GM12864 (cell line): ENCODE measurements at regions not wholly inside any gene's neighbourhood (a gene's known extent, or its start where the extent isn't known, plus 50 kb on each side); places are given as distances from the start of the nearest gene placed in this dataset.

Experiments
- DNase-seq: peaks from one replicate; pipeline ENCODE4 v3.0.0-alpha.2; 2011; ENCODE audit warnings: low read depth
- H3K4me3 ChIP-seq: 2 replicates; pipeline ENCODE4 v1.5.1; 2011; ENCODE audit warnings: mild to moderate bottlenecking, low read depth, low read length, control low read depth
- TF ChIP-seq, protein P1 (sequence below): IDR thresholded peaks from 2 replicates; pipeline ENCODE4 v1.5.1; 2011; ENCODE audit warnings: low read depth, mild to moderate bottlenecking, moderate library complexity, low read length, control low read depth, inconsistent platforms; ENCODE audit errors: missing control alignments

DNA sequence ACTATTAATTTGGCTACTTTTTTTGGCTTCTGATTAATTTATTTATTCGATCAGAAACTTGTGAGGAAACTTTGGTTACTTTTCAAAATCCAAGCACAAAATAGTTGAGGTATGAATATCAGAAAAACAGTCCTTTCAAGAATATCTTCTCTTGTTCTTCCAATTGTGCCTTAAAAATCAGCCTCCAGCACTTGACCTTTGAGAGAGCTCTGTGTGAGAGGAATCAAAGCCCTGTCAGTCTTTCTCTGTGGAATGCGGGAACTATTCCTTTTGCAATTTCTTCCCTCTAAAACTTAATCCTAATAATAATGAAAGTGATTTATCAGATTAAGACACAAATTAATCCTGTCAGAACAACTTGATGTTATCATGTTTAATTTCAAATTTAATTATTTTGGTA lies 185.9 kb downstream of the ABHD5 start:
- no peak overlapping the region for H3K4me3 ChIP-seq
- TF ChIP-seq, protein P1, sequence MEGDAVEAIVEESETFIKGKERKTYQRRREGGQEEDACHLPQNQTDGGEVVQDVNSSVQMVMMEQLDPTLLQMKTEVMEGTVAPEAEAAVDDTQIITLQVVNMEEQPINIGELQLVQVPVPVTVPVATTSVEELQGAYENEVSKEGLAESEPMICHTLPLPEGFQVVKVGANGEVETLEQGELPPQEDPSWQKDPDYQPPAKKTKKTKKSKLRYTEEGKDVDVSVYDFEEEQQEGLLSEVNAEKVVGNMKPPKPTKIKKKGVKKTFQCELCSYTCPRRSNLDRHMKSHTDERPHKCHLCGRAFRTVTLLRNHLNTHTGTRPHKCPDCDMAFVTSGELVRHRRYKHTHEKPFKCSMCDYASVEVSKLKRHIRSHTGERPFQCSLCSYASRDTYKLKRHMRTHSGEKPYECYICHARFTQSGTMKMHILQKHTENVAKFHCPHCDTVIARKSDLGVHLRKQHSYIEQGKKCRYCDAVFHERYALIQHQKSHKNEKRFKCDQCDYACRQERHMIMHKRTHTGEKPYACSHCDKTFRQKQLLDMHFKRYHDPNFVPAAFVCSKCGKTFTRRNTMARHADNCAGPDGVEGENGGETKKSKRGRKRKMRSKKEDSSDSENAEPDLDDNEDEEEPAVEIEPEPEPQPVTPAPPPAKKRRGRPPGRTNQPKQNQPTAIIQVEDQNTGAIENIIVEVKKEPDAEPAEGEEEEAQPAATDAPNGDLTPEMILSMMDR = no peak
- DNase-seq = no peak

DNA sequence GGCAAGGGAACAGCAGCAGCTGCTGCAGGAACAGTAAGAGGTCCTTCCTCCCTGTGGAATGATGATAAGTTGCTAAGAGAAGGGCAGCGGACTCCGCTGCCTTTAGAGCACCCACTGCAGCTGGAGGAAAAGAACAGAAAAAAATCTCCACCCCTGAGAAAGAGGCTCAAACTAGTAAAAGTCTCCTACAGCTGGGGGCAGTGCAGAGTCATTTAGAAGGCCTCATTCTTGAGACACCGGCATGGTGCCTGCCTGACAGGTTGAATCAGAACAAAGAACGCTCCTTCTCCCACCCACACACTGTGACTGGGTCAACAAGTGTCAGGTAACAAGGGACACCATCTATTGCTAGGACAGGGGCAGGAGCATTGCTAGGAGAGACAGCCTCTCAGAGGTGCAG lies 188.4 kb downstream of the ABHD5 start:
- TF ChIP-seq, protein P1 = peak; percentile 60
- H3K4me3 ChIP-seq = no peak overlapping the region
- no peak for DNase-seq

DNA sequence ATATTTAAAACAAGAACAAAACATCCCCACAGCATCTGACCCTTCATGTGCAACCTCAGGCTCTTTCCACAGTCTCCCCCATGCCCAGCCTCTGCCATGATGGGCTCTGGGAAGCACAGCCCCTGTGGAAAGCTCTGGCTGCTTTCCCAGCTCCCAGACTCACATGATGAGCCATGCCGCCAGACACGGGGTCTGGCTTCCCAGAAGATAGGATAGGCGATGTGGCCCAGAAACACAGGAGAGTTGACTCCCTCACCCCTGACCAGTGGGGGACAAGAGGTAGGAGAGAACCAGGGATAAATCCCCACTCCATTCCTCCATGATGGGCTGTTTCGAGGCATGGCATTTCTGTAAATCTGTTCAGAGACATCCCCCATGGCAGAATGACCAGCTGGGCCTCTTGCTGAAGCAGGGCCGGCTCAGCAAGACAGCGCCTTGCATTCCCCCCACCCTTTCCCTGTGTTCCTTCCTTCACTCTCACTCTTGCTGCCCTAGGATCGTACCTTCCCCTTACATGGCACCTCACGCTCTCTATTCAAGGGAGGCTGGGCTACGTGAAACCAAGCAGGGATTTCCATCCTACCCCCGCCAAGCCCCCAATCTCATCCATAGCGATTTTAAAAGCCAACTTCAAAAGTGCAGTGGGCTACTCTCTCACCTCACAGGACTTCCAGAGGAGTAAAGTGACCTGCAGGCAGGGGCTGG lies 192.4 kb downstream of the ABHD5 start:
- H3K4me3 ChIP-seq = no peak overlapping the region
- no peak for DNase-seq
- TF ChIP-seq, protein P1 = no peak

DNA sequence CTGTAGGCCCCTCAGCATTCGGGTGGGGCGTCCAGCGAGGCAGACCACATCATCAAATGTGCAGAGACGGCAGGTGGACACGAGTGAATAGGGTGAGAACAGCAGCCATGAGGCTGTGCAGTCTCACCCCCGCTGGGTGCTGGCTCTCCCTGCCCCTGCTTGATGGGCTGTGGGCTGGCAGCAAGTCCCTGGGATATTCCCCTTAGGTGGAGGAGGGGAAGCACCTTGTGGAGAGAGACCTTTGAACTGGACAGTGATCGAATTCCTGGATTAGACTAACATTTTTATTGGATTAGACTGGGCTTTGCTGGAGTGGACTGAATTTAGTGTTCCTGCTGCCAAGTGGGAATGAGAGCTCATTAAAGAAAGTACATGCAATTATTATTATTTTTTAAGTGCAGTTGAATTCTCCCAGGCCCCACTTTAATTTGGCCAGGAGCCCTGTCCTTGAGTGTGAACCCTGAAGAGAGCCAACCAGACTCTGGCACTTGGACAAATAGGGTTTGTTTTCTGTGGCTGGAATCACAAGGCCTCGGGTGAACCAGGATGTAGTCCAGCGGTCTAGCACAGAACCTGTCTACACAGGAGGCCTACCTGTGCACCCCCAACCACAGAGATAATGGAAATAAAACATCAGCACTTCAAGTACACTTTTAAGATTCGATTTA lies 193.1 kb downstream of the ABHD5 start:
- no peak overlapping the region for H3K4me3 ChIP-seq
- TF ChIP-seq, protein P1 = no peak
- no peak for DNase-seq

DNA sequence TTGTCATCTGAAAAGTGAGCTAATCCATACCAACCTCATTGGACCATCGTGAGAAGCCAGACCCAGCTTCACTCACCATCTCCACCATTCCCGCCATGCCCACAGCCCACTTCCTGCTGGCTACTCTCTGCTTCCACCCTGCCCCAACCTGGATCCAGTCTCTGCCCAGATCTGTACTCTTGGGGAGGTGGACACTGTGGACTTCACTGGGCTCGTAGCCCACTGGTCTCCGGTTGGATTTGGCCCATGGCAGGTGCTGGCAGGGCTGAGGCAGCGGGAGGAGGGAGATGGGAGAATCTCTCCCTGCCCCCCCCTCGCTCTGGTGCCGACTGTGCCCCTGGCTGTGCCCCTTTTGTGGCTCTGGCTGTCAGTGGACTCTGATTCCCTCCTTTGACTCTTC lies 193.8 kb downstream of the ABHD5 start:
- H3K4me3 ChIP-seq = no peak overlapping the region
- no peak for DNase-seq
- TF ChIP-seq, protein P1 = no peak

DNA sequence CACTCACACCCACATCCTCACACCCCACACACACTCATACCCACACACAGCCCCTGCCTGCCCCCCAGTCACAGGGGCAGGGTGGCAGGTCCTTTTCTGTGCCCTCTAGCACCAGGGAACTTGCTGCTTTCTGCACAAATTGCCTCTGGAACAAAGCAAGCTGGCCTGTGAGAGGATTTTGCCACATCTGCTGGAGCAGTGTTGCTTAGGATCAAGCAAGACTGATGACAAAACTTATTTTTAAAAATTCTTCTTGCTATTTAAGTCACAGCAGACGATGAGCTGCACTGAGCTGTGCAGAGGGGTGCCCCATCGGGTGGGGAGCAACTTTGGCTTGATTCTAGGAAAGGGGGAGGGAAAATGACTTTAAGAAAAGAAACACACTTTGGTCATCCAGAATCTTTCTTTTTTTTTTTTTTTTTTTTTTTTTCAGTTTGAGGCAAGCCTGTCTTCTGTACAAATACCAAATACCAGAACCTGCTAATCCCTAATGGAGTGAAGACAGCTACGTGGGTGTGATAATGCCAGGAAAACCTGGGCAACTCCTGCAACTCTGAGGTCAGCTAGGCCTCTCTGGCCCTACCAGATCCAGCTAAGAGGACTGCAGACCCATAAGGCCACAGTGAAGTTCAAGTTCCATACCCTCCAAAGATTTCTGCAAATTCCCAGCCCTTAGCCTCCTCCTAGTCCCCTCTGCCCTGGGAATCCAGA lies 195.3 kb downstream of the ABHD5 start:
- H3K4me3 ChIP-seq = no peak overlapping the region
- no peak for DNase-seq
- TF ChIP-seq, protein P1 = no peak
